ENCODE measurements at regions not wholly inside any gene's neighbourhood (a gene's known extent, or its start where the extent isn't known, plus 50 kb on each side); places are given as distances from the start of the nearest gene placed in this dataset.

- no peak for TF ChIP-seq ZBTB33 (IDR thresholded peaks at IDR 0.05)
- TF ChIP-seq ATF3 (IDR thresholded peaks at IDR 0.05) = no peak
Observed at GRCh38 chrX:95703696-95704095, 980.9 kb upstream of the DIAPH2 start (continued).

- H3K27ac ChIP-seq (ENCODE audit: low read depth in 1 of 2, low read length in 2 of 2) = no peak overlapping the region
- no peaks in the 10 kb centered on the region for H3K36me3 ChIP-seq (ENCODE audit: control insufficient read depth in 4 of 4, insufficient read depth in 3 of 4, low read depth in 1 of 4, low read length in 3 of 4)
- WGBS = 59% methylated on average over 4 of the region's 4 CpGs
- no peaks in the 10 kb centered on the region for H3K27me3 ChIP-seq (ENCODE audit: control insufficient read depth in 4 of 4, insufficient read depth in 4 of 4, low read length in 3 of 4)
- no peak for DNase-seq (ENCODE audit: low spot score)
- H3K4me1 ChIP-seq (ENCODE audit: control insufficient read depth in 4 of 4, insufficient read depth in 4 of 4, low read length in 3 of 4) = no peaks in the 10 kb centered on the region
- no peaks in the 10 kb centered on the region for H3K9me3 ChIP-seq (ENCODE audit: control insufficient read depth in 4 of 4, low read length in 3 of 4)
- TF ChIP-seq MAX (IDR thresholded peaks at IDR 0.05) = no peak
- no peak for TF ChIP-seq YY1 (IDR thresholded peaks at IDR 0.05)
- TF ChIP-seq HNF4A (conservative IDR thresholded peaks at IDR 0.05) = no peak
- H3K4me3 ChIP-seq (ENCODE audit: low read depth in 1 of 3, low read length in 3 of 3) = no peak overlapping the region
- H3K9ac ChIP-seq (ENCODE audit: low read depth in 1 of 2, low read length in 2 of 2) = no peak overlapping the region
Observed at GRCh38 chrX:95716841-95717240, 967.8 kb upstream of the DIAPH2 start.

- no peak overlapping the region for H3K9ac ChIP-seq (ENCODE audit: low read depth in 1 of 2, low read length in 2 of 2)
- no peak for TF ChIP-seq HNF4G (IDR thresholded peaks at IDR 0.05)
- no peak for TF ChIP-seq FOXA1 (IDR thresholded peaks at IDR 0.05)
- TF ChIP-seq HNF4A (conservative IDR thresholded peaks at IDR 0.05) = no peak
- TF ChIP-seq JUND (IDR thresholded peaks at IDR 0.05) = no peak
- no peak for TF ChIP-seq EGR1 (IDR thresholded peaks at IDR 0.05; ENCODE audit: low read depth in 2 of 2)
- TF ChIP-seq CTCF (IDR thresholded peaks at IDR 0.05; ENCODE audit: low read depth, low read length, missing input control) = no peak
- TF ChIP-seq RXRA (IDR thresholded peaks at IDR 0.05) = no peak
- TF ChIP-seq NR2F2 (IDR thresholded peaks at IDR 0.05) = no peak
- H3K27ac ChIP-seq (ENCODE audit: low read depth in 1 of 2, low read length in 2 of 2) = no peak overlapping the region
- 68% methylated on average over 4 of the region's 4 CpGs for WGBS
- H3K9me3 ChIP-seq (ENCODE audit: control insufficient read depth in 4 of 4, low read length in 3 of 4) = no peaks in the 10 kb centered on the region
- no peak overlapping the region for H3K4me3 ChIP-seq (ENCODE audit: low read depth in 1 of 3, low read length in 3 of 3)
- no peaks in the 10 kb centered on the region for H3K36me3 ChIP-seq (ENCODE audit: control insufficient read depth in 4 of 4, insufficient read depth in 3 of 4, low read depth in 1 of 4, low read length in 3 of 4)
- H3K27me3 ChIP-seq (ENCODE audit: control insufficient read depth in 4 of 4, insufficient read depth in 4 of 4, low read length in 3 of 4) = no peaks in the 10 kb centered on the region
- H3K4me1 ChIP-seq (ENCODE audit: control insufficient read depth in 4 of 4, insufficient read depth in 4 of 4, low read length in 3 of 4) = no peaks in the 10 kb centered on the region
- no peak for DNase-seq (ENCODE audit: low spot score)
Observed at GRCh38 chrX:95718746-95719145, 965.9 kb upstream of the DIAPH2 start.

- Histone ChIP-seq H3K9me3 (ENCODE audit: control insufficient read depth in 4 of 4, low read length in 3 of 4) (no peaks in the 10 kb centered on the region), H3K27me3 (ENCODE audit: control insufficient read depth in 4 of 4, insufficient read depth in 4 of 4, low read length in 3 of 4) (no peaks in the 10 kb centered on the region), H3K4me1 (ENCODE audit: control insufficient read depth in 4 of 4, insufficient read depth in 4 of 4, low read length in 3 of 4) (no peaks in the 10 kb centered on the region), H3K9ac (ENCODE audit: low read depth in 1 of 2, low read length in 2 of 2) (no peak overlapping the region), H3K36me3 (ENCODE audit: control insufficient read depth in 4 of 4, insufficient read depth in 3 of 4, low read depth in 1 of 4, low read length in 3 of 4) (no peaks in the 10 kb centered on the region), H3K4me3 (ENCODE audit: low read depth in 1 of 3, low read length in 3 of 3) (no peak overlapping the region), H3K27ac (ENCODE audit: low read depth in 1 of 2, low read length in 2 of 2) (no peak overlapping the region)
- WGBS = 56% methylated on average over 4 of the region's 4 CpGs
- DNase-seq (ENCODE audit: low spot score) = no peak
- no peak for TF ChIP-seq ATF3 (IDR thresholded peaks at IDR 0.05)
- no peak for TF ChIP-seq NR2F2 (IDR thresholded peaks at IDR 0.05)
- TF ChIP-seq RXRA (IDR thresholded peaks at IDR 0.05) = no peak
- no peak for TF ChIP-seq REST (IDR thresholded peaks at IDR 0.05)
- no peak for TF ChIP-seq MAX (IDR thresholded peaks at IDR 0.05)
- no peak for TF ChIP-seq TAF1 (conservative IDR thresholded peaks at IDR 0.05)
- TF ChIP-seq FOXA1 (IDR thresholded peaks at IDR 0.05) = no peak
- no peak for TF ChIP-seq RAD21 (IDR thresholded peaks at IDR 0.05)
- no peak for TF ChIP-seq HNF4G (IDR thresholded peaks at IDR 0.05)
- TF ChIP-seq CTCF (IDR thresholded peaks at IDR 0.05; ENCODE audit: low read depth, low read length, missing input control) = no peak
Observed at GRCh38 chrX:95721011-95721410, 963.6 kb upstream of the DIAPH2 start.
